ENCODE measurements at regions not wholly inside any gene's neighbourhood (a gene's known extent, or its start where the extent isn't known, plus 50 kb on each side); places are given as distances from the start of the nearest gene placed in this dataset.

DNA sequence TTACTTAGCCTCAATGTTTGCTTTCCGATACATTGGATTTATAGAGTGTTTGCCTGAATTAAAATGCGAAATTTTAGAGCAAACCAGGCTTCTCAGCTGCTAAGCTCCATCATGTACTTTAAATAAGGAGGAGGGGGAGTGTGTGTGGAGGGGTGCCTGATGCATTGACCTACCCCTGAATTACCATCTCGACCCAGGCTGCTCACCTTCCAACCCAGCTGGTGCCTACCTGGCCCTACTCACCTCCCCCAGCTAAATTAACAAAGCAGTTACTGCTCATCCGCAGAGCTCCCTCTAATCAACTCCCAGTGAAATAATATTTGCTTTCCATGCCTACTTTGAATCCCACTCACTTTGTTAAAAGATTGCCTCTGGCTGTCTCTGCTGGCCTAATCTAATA is 544.5 kb downstream of the MAFB start:
- no peaks in the 10 kb centered on the region for H3K23me2 ChIP-seq (ENCODE audit: low read depth, low read length)
- H3K14ac ChIP-seq (ENCODE audit: insufficient read length) = no peak overlapping the region
- H2BK15ac ChIP-seq (ENCODE audit: low read length) = no peak overlapping the region
- 90% methylated on average over 4 of the region's 4 CpGs; no CpG with 5 or more reads in 1 of the 2 experiments for WGBS, 2 experiments (ENCODE audit: extremely low coverage in 1 of 2, insufficient coverage in 1 of 2, insufficient read length in 1 of 2, insufficient replicate concordance in 2 of 2, low coverage in 1 of 2, low lambda C conversion rate in 2 of 2, missing lambda C conversion rate in 1 of 2)
- POLR2A ChIA-PET (ENCODE audit: partially characterized antibody) = interaction anchor here (0.6 kb wide), 1 partner anchor 1724 kb away, joined by 3 read pairs; no protein-coding TSS in a partner anchor
- no peaks in the 10 kb centered on the region for H4K20me1 ChIP-seq (replicated peaks in 1 of 2; ENCODE audit: control insufficient read depth in 1 of 2, insufficient read depth in 2 of 2, low read length in 2 of 2)
- no peaks in the 10 kb centered on the region for H3K27me3 ChIP-seq (replicated peaks in 1 of 4; ENCODE audit: control insufficient read depth in 3 of 4, extremely low read depth in 1 of 4, insufficient read depth in 3 of 4, low read length in 3 of 4)
- H4K91ac ChIP-seq (replicated peaks; ENCODE audit: insufficient read length, low read length) = no peak overlapping the region
- H3K18ac ChIP-seq (ENCODE audit: extremely low read depth, low read length) = no peak overlapping the region
- no peak overlapping the region for H4K8ac ChIP-seq (ENCODE audit: extremely low read depth, insufficient read depth, low read length)
- no peaks in the 10 kb centered on the region for H3K9me3 ChIP-seq (ENCODE audit: insufficient read depth in 2 of 2, low read depth in 1 of 2, low read length in 1 of 2)
- no peak overlapping the region for H2BK12ac ChIP-seq (ENCODE audit: low read depth, low read length)
- no peak overlapping the region for H3K4me3 ChIP-seq (ENCODE audit: extremely low read depth in 1 of 4, insufficient read depth in 2 of 4, low read depth in 3 of 4, low read length in 4 of 4)
- no peak overlapping the region for H4K5ac ChIP-seq (ENCODE audit: insufficient read length, low read depth, low read length)
- no peak overlapping the region for H3K4me2 ChIP-seq (ENCODE audit: insufficient read depth in 1 of 2, low read depth in 2 of 2, low read length in 2 of 2)
- H2AK5ac ChIP-seq (ENCODE audit: low read depth, low read length) = no peak overlapping the region
- no peak overlapping the region for H3K9ac ChIP-seq (replicated peaks in 1 of 4; ENCODE audit: extremely low read depth in 1 of 4, low read depth in 3 of 4, low read length in 3 of 4)
- no peak overlapping the region for H2BK5ac ChIP-seq (ENCODE audit: low read depth, low read length)
- H3K56ac ChIP-seq (replicated peaks; ENCODE audit: insufficient read length, low read depth, low read length) = no peak overlapping the region
- no peak overlapping the region for H2BK20ac ChIP-seq (ENCODE audit: low read length)
- H3K4me1 ChIP-seq (replicated peaks in 1 of 4; ENCODE audit: control insufficient read depth in 3 of 4, insufficient read depth in 4 of 4, low read length in 3 of 4) = no peaks in the 10 kb centered on the region
- no peaks in the 10 kb centered on the region for H3K79me1 ChIP-seq (ENCODE audit: low read depth, low read length)
- no peak overlapping the region for H3K27ac ChIP-seq (ENCODE audit: low read depth, low read length)
- FAIRE-seq (no peak), DNase-seq (ENCODE audit: low read depth in 1 of 2, low spot score in 2 of 2) (no peak)
- H3K36me3 ChIP-seq (ENCODE audit: control insufficient read depth in 2 of 4, insufficient read depth in 4 of 4, low read length in 3 of 4) = no peaks in the 10 kb centered on the region
- no peak overlapping the region for H2BK120ac ChIP-seq (replicated peaks; ENCODE audit: low read depth, low read length)
- CTCF ChIA-PET (ENCODE audit: partially characterized antibody) = interaction anchor here (0.8 to 3.3 kb wide), 2 partner anchors 12 to 15 kb away, joined by 3 to 16 read pairs; no protein-coding TSS in a partner anchor
- H3K79me2 ChIP-seq (ENCODE audit: control insufficient read depth in 1 of 2, insufficient read depth in 2 of 2, low read length in 2 of 2) = no peaks in the 10 kb centered on the region
- H2AFZ ChIP-seq (ENCODE audit: low read length) = no peak overlapping the region
- H3K23ac ChIP-seq (ENCODE audit: insufficient read length) = no peak overlapping the region
- H3K4ac ChIP-seq (replicated peaks; ENCODE audit: insufficient read length, low read depth, low read length) = no peak overlapping the region
- TF ChIP-seq SIN3A (conservative IDR thresholded peaks at IDR 0.05 in 1 of 2, IDR thresholded peaks at IDR 0.05 in 1 of 2; ENCODE audit: low read depth in 1 of 2, low read length in 2 of 2) (no peak), POLR2A (IDR thresholded peaks at IDR 0.05; ENCODE audit: control extremely low read depth in 1 of 2, low read depth in 2 of 2, low read length in 2 of 2) (no peak), TEAD4 (IDR thresholded peaks at IDR 0.05; ENCODE audit: low read depth, low read length) (no peak), CBX5 (IDR thresholded peaks at IDR 0.05; ENCODE audit: low read depth, low read length) (no peak), CREB1 (IDR thresholded peaks at IDR 0.05) (no peak), CEBPB (IDR thresholded peaks at IDR 0.05; ENCODE audit: low read depth, low read length) (no peak), TCF12 (IDR thresholded peaks at IDR 0.05; ENCODE audit: low read depth, low read length) (no peak), EP300 (IDR thresholded peaks at IDR 0.05; ENCODE audit: borderline replicate concordance in 1 of 2, low read depth in 2 of 2, low read length in 2 of 2) (no peak), RBBP5 (IDR thresholded peaks at IDR 0.05; ENCODE audit: borderline replicate concordance, low read depth, low read length) (no peak), CHD2 (IDR thresholded peaks at IDR 0.05; ENCODE audit: low read length) (no peak), PHF8 (conservative IDR thresholded peaks at IDR 0.05; ENCODE audit: low read depth, low read length) (no peak), SIX5 (IDR thresholded peaks at IDR 0.05; ENCODE audit: low read depth, low read length) (no peak), EZH2 (IDR thresholded peaks at IDR 0.05; ENCODE audit: low read depth, low read length, severe bottlenecking) (no peak), SP1 (IDR thresholded peaks at IDR 0.05; ENCODE audit: low read depth, low read length) (no peak), CHD1 (IDR thresholded peaks at IDR 0.05; ENCODE audit: low read depth, low read length) (no peak), RNF2 (IDR thresholded peaks at IDR 0.05; ENCODE audit: borderline replicate concordance, low read depth, low read length, missing control alignments, poor library complexity, severe bottlenecking) (no peak)
